SHP77 treated with DMSO at 0.1 percent for 48 hours (cell line): ENCODE measurements at regions not wholly inside any gene's neighbourhood (a gene's known extent, or its start where the extent isn't known, plus 50 kb on each side); places are given as distances from the start of the nearest gene placed in this dataset.

Experiments
- DNase-seq: peaks from one replicate; lab custom pipeline; 2025; lab: John Stamatoyannopoulos, UW

GRCh38 chr2:16021611-16022363, 81.4 kb downstream of the MYCN start:
- DNase-seq: no peak

GRCh38 chr2:16020389-16021008, 80.1 kb downstream of the MYCN start:
- DNase-seq: no peak

GRCh38 chr2:16019617-16020351, 79.4 kb downstream of the MYCN start:
- no peak for DNase-seq

- DNase-seq: no peak
Measured at GRCh38 chr2:16019060-16019480, 78.7 kb downstream of the MYCN start.

- DNase-seq: no peak
Measured at GRCh38 chr2:16018277-16019059, 78.1 kb downstream of the MYCN start.

- DNase-seq: no peak
Measured at GRCh38 chr2:16016282-16016681, 75.9 kb downstream of the MYCN start.

- no peak for DNase-seq
Measured at GRCh38 chr2:16015903-16016265, 75.5 kb downstream of the MYCN start.

GRCh38 chr2:16015210-16015902, 75.0 kb downstream of the MYCN start:
- DNase-seq: no peak

GRCh38 chr2:16014802-16015201, 74.5 kb downstream of the MYCN start:
- DNase-seq: no peak

GRCh38 chr2:16014041-16014787, 73.9 kb downstream of the MYCN start:
- DNase-seq: peak; percentile 84

GRCh38 chr2:16013359-16013911, 73.1 kb downstream of the MYCN start:
- DNase-seq: peak; percentile 72

GRCh38 chr2:16012626-16013358, 72.4 kb downstream of the MYCN start:
- peak; percentile 76 for DNase-seq

GRCh38 chr2:16012029-16012596, 71.8 kb downstream of the MYCN start:
- DNase-seq: no peak

GRCh38 chr2:16011621-16011960, 71.2 kb downstream of the MYCN start:
- DNase-seq: no peak

GRCh38 chr2:16010951-16011620, 70.7 kb downstream of the MYCN start:
- DNase-seq: no peak

- no peak for DNase-seq
Measured at GRCh38 chr2:16010011-16010410, 69.7 kb downstream of the MYCN start.

- DNase-seq: no peak
Measured at GRCh38 chr2:16009560-16009959, 69.2 kb downstream of the MYCN start.

- no peak for DNase-seq
Measured at GRCh38 chr2:16008856-16009255, 68.5 kb downstream of the MYCN start.

- DNase-seq: no peak
Measured at GRCh38 chr2:16008331-16008850, 68.0 kb downstream of the MYCN start.
